ENCODE measurements at regions not wholly inside any gene's neighbourhood (a gene's known extent, or its start where the extent isn't known, plus 50 kb on each side); places are given as distances from the start of the nearest gene placed in this dataset.

DNA sequence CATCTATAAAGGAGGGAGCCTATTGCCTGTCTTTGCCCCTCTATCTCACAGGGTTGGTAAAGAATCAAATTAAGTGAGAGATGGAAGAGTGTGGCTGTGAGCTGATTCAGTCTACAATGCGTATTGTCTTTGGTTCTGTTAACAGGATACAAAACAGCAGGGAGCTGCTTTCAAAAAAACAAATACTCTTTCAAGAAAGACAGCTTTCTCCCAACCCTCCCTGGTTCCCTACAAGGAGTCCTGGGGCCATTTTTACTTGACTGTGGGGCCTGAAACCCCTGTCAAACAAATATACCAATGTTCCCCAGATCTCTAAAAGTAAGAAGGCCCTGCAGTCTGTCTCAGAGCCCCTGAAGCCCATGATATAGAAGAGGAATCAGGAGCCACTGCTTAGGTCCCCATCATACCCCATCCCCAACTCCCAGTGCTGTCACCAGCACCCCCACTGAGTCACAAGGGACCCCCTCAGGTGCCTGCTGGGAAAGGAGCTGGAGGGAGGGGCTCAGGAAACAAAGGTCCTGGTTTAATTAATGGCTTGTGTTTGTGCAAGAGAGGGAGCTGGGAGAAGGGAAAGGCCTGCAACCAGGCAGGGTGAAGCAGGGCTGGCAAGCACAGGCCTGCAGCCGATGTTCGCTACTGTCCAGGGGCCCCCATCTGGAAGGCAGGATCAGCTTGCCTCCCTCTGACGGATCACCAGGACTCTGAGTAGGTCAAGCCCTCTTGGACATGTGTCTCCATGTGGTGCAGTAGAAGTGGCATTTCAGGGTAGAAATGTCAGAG is 182.0 kb upstream of the GHITM start:
- no peak for DNase-seq
- Histone ChIP-seq H3K9me3 (no peaks in the 10 kb centered on the region), H3K27me3 (no peaks in the 10 kb centered on the region), H3K36me3 (no peaks in the 10 kb centered on the region), H3K4me1 (peaks cover 9% of the 10 kb centered on the region), H3K4me3 (ENCODE audit: low read depth, low read length) (no peak overlapping the region)
- TF ChIP-seq, protein P1, sequence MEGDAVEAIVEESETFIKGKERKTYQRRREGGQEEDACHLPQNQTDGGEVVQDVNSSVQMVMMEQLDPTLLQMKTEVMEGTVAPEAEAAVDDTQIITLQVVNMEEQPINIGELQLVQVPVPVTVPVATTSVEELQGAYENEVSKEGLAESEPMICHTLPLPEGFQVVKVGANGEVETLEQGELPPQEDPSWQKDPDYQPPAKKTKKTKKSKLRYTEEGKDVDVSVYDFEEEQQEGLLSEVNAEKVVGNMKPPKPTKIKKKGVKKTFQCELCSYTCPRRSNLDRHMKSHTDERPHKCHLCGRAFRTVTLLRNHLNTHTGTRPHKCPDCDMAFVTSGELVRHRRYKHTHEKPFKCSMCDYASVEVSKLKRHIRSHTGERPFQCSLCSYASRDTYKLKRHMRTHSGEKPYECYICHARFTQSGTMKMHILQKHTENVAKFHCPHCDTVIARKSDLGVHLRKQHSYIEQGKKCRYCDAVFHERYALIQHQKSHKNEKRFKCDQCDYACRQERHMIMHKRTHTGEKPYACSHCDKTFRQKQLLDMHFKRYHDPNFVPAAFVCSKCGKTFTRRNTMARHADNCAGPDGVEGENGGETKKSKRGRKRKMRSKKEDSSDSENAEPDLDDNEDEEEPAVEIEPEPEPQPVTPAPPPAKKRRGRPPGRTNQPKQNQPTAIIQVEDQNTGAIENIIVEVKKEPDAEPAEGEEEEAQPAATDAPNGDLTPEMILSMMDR (IDR thresholded peaks at IDR 0.05; ENCODE audit: low read depth, low read length) = no peak

DNA sequence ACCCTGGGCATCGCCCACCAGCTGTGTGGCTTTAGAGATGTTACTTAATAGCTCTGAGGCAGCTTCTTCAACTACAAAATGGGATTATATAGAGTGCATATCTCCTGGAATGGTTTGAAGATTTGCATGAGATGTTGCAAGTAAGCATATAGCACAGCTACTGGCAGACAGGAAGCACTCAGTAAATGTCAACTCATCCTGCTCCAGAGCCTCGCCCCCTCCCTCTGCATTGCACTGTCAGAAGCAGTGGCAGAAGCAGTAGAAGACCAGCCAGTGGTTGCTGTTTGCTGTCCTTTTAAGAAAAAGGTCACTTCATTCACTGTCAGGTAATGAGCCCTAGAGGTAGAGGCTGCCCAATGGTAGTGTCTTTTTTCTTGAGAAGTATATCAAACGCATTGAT is 180.0 kb upstream of the GHITM start:
- Histone ChIP-seq H3K4me1 (peaks cover 9% of the 10 kb centered on the region), H3K36me3 (no peaks in the 10 kb centered on the region), H3K9me3 (no peaks in the 10 kb centered on the region), H3K27me3 (no peaks in the 10 kb centered on the region), H3K4me3 (ENCODE audit: low read depth, low read length) (no peak overlapping the region)
- DNase-seq = no peak
- TF ChIP-seq, protein P1 (IDR thresholded peaks at IDR 0.05; ENCODE audit: low read depth, low read length) = no peak

DNA sequence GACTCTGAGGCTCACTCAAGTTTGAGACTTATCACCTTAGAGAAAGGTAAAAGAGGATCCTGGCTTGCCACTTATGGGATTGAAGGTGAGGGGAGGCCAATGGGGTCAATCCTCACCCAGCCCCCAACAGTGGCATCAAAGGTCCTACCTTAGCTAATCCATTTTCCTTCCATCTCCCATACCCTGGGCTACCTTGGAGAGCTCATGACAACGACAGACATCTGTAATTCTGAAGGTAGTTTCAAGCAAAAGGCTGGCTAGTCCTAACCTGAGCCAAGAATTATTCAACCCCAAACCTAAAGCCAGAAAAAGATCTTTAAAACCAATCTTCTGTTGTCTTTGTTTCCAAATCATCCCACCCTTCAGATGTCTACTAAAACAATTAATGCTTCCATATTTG is 179.2 kb upstream of the GHITM start:
- no peak for DNase-seq
- no peaks in the 10 kb centered on the region for H3K9me3 ChIP-seq
- TF ChIP-seq, protein P1 (IDR thresholded peaks at IDR 0.05; ENCODE audit: low read depth, low read length) = no peak
- H3K27me3 ChIP-seq = no peaks in the 10 kb centered on the region
- H3K4me1 ChIP-seq = peaks cover 3% of the 10 kb centered on the region
- H3K4me3 ChIP-seq (ENCODE audit: low read depth, low read length) = no peak overlapping the region
- H3K36me3 ChIP-seq = no peaks in the 10 kb centered on the region

DNA sequence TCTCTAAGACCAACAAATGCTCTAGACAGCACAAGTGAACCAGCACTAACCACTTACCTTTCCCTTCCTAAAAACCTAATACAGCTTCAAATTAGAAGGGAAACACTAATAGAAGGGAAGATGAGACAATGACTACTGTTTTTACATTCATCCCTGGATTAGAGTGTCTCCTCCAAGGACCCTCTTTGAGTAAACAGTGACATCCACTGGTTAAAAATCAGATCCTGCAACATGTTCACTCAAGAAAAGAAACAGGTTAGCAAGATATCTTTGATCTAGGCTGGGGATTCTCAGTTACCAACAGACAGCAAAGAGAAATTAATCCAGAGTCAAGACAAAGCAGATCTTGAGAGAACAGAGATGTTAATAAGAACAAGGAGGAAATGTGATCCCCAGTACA is 177.7 kb upstream of the GHITM start:
- no peak for DNase-seq
- no peaks in the 10 kb centered on the region for H3K4me1 ChIP-seq
- TF ChIP-seq, protein P1 (IDR thresholded peaks at IDR 0.05; ENCODE audit: low read depth, low read length) = peak; percentile 72
- H3K9me3 ChIP-seq = no peaks in the 10 kb centered on the region
- no peaks in the 10 kb centered on the region for H3K36me3 ChIP-seq
- no peaks in the 10 kb centered on the region for H3K27me3 ChIP-seq
- no peak overlapping the region for H3K4me3 ChIP-seq (ENCODE audit: low read depth, low read length)

DNA sequence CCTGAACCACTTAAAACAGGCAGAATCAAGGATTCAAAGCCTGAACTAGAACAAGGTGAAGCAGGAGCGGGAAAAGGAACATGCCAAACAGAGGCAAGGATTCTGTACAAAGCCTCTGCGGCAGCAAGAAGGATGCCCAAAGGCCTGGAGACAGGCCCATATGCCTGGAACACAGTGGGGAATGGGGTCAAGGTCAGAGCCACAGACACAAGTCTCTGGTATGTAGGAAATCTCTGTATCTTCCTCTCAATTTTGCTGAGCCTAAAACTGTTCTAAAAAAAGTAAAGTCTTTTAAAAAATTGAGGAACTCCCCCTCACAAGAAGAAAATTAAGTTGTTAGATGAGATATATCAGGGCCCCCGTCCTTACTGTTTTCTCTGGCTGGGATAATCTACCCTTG is 175.9 kb upstream of the GHITM start:
- Histone ChIP-seq H3K27me3 (no peaks in the 10 kb centered on the region), H3K36me3 (no peaks in the 10 kb centered on the region), H3K9me3 (no peaks in the 10 kb centered on the region), H3K4me3 (ENCODE audit: low read depth, low read length) (no peak overlapping the region), H3K4me1 (no peaks in the 10 kb centered on the region)
- TF ChIP-seq, protein P1 (IDR thresholded peaks at IDR 0.05; ENCODE audit: low read depth, low read length) = no peak
- no peak for DNase-seq

DNA sequence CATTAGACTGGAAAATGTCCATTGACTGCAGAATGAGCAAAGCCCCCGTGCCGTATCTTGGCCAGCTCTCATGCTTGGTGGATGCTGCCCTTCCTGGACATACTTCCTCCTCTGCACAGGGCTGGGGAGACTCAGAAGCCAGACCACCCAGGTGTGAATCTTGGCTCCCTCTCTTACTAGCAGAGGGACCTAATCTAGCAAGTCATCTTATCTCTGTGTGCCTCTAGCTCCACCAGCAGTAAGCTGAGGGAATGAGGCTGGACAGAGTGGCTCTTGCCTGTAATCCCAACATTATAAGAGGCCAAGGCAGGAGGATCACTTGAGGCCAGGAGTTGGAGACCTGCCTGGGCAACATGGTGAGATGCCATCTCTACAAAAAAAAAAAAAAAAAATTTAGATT is 173.8 kb upstream of the GHITM start:
- Histone ChIP-seq H3K27me3 (no peaks in the 10 kb centered on the region), H3K4me3 (ENCODE audit: low read depth, low read length) (no peak overlapping the region), H3K9me3 (no peaks in the 10 kb centered on the region), H3K36me3 (no peaks in the 10 kb centered on the region), H3K4me1 (no peaks in the 10 kb centered on the region)
- DNase-seq = no peak
- TF ChIP-seq, protein P1 (IDR thresholded peaks at IDR 0.05; ENCODE audit: low read depth, low read length) = no peak

Measured in BE2C (cell line).